NCI-H526 (cell line): ENCODE measurements at regions not wholly inside any gene's neighbourhood (a gene's known extent, or its start where the extent isn't known, plus 50 kb on each side); places are given as distances from the start of the nearest gene placed in this dataset.
A peak's percentile ranks its signal among the peaks of the same experiment; 100 is the strongest.

Experiments
- DNase-seq, 2 experiments: peaks; one replicate each; lab custom pipeline; 2025; lab: John Stamatoyannopoulos, UW

DNA sequence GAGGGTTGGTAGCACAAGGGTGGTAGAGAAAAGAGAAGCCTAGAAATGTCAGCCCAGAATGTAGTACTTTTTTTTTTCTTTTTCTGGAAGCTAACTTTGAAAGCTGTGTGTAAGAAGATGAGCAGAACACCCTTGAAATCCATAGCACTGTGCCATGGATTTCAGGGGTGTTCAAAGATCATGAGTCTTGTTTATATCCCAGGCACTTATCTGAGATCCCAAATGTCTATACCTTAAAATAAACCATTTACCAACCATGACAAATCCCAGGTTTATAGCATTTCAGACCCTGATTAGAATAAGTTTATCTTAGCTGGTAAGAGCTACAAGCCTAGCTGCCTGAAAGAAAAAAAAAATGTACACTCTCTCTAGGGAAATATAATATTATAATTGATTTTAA lies 389.9 kb upstream of the ANXA10 start:
- DNase-seq = no peak

DNA sequence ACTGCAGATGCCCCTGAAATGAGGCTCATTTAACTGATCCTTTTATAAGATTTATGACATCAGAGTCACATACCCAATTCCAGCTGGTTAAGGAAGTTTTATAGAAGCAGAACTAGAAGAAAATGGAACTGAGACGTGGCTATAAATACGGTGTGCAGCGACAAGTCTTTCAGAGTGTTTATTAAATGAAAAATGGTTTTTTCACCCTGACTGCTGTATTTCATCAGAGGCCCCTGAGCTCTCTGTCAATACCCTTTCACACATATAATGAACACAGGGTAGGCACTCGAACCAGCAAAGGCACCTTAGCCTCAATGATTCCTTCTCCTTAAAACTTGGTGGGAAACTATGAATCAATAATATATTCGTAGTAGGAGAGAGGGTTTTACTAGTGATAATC lies 380.8 kb upstream of the ANXA10 start:
- no peak for DNase-seq

DNA sequence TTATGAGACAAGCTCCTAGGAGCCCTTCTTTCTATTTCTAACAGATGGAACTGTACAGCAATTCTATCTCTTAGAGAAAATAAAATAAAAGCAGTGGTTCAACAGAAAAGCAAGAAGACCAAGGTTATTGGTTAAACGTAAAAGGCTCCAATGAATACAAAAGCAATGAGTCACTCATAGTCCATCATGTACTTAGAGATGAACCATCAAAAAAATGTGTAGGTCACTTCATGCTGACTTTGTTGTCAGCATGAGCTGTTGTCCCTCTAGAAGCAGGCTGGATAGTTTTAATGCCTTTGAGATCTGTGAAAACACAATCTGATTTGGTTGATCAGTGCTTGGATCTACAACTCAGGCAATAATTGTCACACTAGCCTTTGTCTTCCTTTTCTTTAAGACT lies 378.6 kb upstream of the ANXA10 start:
- DNase-seq = no peak

DNA sequence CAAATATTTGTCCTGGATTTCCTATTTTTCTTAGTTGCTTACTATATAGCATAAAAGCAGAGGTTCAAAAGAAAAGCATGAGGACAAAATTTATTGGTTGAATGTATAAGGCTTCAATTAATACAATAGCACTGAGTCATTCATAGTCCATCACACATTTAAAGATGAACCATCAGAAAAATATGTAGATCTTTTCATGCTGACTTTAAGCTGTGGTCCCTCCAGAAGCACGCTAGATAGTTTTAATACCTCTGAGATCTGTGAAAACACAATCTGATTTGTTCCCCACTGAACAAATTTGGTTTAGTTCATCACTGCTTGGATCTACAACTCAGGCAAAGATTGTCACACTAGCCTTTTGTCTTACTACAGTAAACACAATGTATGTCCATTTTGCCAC lies 377.2 kb upstream of the ANXA10 start:
- no peak for DNase-seq

DNA sequence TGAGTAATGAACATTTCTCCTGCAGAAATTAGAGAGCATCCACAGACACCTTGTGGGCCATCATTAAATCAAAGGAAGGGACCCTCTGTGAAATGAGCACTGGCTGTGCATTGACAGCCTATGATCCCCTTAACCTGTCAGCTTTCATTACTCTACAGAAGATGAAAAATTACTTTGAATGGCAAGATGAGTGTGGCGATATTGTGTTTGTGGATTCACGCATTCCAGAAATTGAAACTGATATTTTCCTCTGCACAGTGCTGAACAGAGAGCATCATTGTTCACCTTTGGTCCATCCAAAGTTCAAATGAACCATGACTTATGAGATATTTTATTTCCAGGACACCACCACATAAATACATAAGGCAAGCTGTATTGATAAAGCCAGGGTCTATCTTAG lies 374.8 kb upstream of the ANXA10 start:
- DNase-seq = no peak

DNA sequence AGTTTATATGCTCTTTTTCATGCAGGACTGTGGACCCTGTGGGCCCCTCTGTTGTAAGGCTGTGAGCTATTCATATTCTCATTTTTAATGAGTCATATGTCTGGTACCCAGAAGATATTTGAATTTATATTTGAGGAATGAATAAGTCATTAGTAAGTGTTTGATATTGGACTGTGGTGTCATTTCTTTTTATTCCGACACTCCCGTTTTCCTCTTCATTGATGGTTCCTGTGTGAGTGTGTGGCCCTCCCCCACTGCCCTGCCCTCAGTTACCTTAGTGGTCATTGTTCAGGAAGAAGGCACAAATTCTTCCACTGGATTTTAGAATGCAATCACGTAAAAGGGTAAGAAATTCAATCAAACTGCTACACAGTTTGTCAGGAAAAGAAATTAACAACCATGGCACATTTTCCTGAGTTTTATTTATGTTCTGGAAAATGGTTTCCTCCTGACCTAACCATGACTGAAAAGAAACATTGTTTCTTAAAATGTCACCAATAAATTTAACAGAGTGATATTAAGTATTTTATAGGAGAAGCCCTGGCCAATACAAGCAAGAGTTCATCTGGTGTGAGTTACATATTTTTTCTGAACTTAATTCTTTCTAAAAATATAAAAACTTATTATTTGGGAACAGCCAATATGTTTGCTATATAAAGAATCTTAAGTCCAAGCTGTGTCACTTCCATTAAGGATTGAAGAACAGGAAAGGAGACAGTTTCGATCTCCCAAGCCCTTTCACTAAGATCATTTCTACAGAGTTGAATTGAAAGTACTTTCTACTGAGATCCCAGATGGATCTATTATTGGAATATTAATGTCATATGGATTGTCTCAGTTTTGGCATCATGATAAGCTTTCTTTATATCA lies 370.5 kb upstream of the ANXA10 start:
- no peak for DNase-seq

DNA sequence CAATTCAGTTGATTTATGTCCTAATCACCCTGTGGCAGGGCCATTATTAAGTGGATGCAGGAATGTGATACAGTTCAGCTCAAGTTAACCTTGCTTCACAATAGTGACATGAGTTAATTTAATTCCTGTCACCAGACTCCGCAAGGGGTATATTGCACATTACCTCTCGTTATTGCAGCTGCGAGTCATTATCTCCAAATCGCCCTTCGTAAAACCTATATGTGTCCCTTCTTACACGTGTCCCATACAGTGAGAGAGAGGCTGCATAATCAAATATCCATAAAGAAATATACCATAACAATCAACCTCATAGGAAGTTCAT lies 369.9 kb upstream of the ANXA10 start:
- no peak for DNase-seq

DNA sequence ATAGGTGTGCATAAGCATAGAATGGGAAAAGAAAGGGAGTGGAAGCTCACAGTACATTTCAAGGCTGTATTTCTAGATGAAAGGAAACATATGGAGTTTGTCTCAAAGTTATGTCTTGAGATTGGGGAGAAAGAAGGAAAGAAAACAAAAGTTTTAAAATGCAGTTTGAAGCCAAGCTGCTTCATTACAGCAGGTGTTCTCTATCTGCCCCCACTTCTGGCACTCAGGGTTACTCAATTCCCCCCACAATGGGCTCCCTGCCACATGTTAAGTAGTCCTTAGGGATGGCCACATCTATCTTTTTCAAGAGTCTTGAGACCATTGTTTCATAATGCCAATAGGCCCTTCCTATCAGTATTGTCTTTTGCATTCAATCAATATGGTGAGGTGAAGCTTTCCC lies 367.4 kb upstream of the ANXA10 start:
- DNase-seq = no peak

DNA sequence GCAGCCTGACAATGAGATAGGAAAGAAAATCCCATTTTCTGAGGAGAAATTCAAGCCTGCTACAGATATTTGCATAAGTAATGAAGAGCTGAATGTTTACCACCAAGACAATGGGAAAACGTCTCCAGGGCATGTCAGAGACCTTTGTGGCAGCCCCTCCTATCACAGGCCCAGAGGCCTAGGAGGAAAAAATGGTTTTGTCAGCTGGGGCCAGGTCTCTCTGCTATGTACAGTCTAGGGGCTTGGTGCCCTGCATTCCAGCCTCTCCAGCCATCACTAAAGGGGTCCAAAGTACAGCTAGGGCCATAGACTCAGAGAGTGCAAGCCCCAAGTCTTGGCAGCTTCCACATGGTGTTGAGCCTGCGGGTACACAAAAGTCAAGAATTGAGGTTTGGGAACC lies 361.6 kb upstream of the ANXA10 start:
- DNase-seq = no peak

DNA sequence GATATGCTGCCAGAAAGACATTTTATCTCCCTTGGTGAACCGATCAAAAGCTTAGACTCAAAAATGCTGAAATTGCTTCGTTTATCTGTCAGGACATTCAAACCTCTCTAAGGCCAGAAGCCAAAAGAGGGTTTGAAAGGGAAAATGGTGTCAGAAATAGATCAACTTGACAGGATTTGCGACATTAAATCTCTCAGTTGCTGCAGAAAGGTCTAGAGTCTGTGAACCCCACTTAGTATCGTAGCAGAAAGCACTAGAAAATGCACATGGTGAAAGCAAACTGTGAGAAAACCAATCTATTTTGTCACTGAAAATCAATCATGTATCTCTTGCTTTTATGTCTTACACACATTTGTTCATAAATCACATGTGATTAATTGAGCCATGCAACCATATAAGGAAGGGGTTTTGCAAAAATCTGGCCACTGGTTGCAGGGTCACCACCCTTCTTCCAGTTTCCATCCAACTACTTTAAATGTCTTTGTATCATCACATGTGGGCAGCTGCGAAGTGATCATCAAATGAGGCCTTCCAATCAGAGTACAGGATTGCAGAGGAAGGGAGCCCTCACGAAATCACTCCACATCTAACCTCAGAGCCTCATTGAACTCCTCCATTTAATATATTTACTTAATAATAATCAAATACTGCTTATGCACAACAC lies 347.2 kb upstream of the ANXA10 start:
- no peak for DNase-seq

DNA sequence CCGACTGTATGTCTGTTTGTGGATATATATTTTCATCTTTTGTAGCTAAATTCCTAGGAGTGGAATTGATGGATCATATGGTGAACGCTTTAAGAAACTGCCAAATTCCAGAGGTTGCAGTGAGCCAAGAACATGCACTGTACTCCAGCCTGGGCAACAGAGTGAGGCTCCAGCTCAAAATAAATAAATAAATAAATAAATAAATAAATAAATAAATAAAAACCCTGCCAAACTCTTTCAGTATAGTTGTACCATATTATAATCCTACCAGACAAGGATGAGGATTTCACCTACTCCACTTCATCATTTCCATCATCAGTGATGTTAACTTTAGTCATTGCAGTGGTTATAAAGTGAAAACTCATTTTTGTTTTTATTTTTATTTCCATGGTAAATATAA lies 325.1 kb upstream of the ANXA10 start:
- no peak for DNase-seq

DNA sequence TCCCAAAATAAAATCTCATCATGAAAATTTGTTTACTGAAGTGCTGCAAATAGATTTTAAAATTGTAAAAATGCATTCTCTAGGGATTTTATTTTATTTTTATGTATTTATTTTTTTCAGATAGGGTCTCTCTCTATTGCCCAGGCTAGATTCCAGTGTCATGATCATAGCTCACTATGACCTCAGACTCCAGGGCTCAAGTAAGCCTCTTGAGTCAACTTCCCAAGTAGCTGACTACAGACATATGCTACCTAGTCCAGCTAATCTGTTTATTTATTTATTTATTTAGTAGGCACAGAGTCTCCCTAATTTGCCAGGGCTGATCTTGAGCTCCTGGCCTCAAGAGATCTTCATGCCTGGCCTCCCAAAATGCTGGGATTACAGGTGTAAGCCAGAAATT lies 317.7 kb upstream of the ANXA10 start:
- no peak for DNase-seq

DNA sequence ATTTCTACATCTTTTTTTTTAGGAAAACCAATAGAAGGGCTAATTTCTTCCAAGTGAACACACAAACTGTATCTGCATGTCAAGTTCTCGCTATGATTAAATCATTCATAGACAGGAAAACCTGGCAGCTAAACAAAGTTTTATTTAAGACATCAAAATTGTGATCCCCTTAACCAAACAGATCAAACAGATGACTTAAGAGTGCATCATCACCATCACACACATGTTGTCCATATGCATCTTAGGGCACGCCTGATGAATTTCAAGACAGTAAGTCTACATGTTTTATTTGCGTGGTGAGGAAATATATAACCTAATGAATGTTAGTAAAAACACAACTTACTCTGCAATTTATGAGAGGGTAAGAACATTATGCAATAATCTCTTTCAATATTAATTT lies 317.0 kb upstream of the ANXA10 start:
- no peak for DNase-seq

DNA sequence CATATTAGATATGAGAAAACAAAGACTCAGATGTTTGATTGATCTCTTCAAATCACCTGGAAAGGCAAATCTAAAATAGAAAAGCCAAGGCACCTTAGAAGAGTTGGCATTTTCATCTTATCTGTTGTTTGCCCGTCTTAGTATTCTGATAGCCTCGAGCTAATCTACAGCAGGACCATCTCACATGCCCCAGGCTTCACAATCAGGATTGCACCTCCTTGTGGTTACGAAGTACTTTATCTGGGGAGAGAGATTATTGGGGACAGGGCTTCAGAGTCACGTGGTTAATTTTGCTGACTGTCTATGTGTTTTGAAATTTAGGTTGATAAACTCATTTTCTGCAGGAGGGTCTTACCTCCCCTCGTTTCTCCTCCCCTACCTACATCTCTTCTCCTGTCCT lies 313.1 kb upstream of the ANXA10 start:
- no peak for DNase-seq

DNA sequence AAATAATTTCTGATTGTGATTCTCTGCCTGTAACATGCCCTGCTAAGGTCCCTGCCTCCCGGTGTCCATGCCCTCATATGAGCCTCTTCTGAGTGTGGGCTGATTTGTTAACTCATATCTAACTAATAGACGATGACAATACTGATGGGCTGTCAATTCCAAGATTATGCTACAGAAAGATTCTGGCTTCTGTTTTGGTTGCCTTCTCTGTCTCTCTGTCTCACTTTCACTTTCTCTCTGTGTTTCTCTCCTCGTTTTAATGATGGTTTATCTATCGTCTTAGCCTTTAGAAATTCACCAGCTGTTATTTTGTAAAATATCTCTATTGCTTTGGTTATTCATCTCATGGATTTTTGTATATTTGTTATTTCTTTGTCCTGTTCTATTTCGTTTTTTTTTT lies 312.5 kb upstream of the ANXA10 start:
- no peak for DNase-seq

DNA sequence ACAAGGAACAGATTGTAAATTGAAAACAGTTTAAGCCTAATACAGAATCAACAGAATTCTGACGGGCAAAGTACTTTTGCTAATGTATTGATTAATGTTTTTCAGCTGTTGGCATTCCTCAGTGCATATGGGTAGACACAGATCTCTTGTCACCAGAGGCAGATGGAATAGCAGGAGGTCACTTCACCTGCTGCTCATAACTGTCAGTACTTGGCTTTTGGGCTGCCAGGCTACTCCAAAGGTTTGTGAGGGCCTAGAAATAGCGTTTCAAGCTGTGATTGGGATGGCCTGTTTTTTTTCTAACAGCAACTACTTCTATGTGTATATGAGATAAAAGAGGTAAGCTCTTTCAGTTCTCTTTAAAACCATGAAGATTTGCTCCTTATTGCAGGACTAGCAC lies 307.5 kb upstream of the ANXA10 start:
- DNase-seq = no peak

DNA sequence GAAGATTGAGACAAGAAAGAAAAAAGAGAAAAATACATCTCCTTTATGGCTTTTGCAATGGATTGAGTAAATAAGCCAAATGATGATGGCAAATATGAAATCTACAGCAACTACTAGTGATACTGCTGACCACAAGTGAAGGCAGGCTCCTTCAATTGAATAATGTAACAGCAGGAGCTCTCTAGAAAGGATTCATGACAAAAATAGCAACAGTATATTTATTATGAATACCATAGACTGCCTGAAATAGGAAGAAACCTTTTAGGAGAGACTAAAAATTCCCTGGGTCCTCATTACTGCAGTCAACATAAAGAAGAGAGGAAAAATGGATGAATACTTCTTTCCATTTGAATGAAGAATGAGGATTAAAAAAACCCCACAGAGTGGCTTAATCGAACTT lies 306.8 kb upstream of the ANXA10 start:
- no peak for DNase-seq

DNA sequence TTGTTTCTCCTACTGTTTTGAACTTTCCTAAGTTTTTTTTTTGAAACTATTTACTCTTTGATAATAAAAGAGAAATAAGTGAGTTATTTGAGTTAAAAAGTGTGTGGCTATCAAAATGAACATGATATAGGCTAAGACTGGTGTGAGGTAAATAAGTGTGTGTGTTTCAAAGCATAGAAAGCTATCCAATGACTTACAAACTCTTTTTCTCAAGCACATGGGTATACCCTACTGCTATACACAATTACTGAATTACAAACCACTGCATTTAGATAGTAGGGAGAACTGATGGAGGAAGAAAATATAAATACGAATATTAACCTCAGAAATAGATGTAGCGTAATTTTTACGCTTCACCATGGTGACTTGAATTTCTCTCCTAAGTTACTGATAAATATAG lies 305.8 kb upstream of the ANXA10 start:
- no peak for DNase-seq

DNA sequence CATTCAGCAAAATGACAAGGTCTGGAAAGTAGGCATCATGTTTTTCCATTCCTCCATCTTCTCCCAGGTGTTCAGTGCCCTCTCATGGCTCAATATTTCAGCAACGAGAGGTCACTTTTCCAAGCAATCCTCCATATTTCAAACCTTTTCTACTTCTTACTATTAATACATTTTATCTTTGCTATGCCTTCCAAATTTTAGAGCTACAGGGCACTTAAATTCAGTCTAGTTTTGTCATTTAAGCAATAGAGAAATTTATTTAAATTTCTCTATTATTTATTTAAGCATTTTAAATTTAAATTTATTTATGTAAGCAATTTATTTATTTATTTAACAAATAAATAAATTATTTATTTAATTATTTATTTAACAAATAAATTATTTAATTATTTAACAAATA lies 305.1 kb upstream of the ANXA10 start:
- peak in 1 of 2 experiments; percentile 11 for DNase-seq

DNA sequence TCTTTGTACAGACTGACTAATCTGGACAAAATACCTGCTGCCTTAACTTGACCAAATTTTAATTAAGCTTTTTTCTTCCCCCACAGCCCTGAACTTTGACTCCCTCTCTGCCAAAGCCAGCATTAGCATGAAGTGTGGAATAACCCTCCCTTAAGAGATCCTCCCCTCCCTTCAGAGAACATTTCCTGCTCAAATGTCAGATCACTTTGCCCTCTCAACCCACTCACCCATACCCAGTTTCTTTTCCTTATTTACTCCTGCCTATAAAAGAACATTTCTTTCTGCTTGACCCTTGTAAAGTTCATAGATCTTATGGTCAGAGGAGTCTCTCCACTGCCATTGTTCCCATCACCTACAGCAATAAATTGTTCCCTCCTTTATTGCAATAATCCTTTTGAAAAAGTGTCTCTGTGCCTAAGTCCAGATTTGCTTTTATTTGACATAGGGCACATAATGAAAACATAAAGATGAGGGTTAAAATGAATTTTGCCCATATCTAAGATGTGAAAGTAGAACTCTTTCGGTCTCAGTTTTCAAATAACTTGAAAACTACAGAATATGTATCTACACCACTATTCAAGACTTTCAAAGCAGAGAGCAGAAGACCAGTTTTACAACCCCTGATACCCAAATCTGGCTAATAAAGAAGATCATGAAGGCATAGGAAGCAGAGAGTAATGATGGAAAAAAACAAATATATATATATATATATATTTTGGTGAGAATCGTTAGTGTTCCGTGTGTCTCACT lies 289.7 kb upstream of the ANXA10 start:
- DNase-seq = no peak

DNA sequence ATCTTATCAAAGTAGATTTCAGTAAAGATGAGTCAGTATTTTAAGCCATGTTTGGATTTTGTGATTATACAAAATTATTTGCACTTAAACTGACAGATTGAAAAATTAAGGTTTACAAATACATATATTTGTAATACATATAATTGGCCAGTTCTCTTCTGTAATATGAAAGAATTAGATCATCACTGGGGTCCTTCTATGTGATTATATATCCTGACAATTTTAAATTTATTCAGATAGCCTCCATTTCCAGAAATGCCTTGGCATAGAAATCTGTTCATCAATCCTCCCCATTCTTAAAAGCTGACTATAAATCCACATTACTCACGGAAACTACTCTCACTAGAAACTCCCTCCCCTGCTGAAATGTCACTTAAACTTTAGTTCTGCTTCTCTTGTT lies 280.4 kb upstream of the ANXA10 start:
- DNase-seq = no peak

DNA sequence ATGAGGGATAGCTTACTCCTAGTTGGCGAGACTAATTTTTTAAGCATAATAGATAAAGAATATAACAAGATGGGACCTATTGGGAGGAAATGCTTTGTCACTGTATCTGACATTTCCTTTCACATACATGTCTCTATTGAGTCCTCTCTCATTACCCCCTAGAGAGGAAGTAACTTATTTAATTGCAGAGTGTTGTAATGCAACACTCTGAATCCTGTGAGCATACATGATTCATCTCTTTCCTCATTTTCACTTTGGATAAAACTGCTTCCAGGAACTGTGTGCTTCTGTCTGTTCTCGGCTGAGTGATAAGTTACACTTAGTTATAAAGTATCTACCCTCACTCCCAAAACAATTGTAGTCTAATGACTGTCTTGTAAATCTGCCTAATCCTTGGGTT lies 266.1 kb upstream of the ANXA10 start:
- DNase-seq = no peak

DNA sequence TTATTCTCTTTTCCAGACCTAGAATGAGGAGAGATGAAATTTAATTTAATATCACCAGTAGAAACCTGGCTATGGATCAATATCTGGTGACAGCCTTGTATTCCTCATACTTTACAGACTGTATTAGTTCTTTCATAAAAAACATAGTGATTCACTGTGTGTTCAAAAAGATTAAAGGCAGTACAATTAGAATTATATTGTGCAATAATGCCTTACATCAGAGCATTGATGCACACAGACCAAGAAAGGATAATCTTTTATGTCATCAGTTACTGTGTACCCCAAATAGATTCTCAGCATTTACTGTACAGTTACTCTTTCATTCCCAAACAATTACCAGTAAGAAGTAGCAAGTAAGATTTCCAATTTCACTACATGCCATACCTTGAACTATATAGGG lies 260.5 kb upstream of the ANXA10 start:
- no peak for DNase-seq
